H9 (cell line): ENCODE measurements at regions not wholly inside any gene's neighbourhood (a gene's known extent, or its start where the extent isn't known, plus 50 kb on each side); places are given as distances from the start of the nearest gene placed in this dataset.
A peak's percentile ranks its signal among the peaks of the same experiment; 100 is the strongest.

ENCODE experiments used
- DNase-seq: peaks from one replicate; pipeline ENCODE4 v3.0.0-alpha.2; 2017
- H2AFZ ChIP-seq: one replicate; pipeline ENCODE4 v1.6.1; 2013; ENCODE audit warnings: mild to moderate bottlenecking, low read length, control low read depth, moderate library complexity
- H2AK5ac ChIP-seq: 2 replicates; pipeline ENCODE4 v1.6.1; 2013; ENCODE audit warnings: low read length, control low read depth, mixed read lengths; ENCODE audit not compliant: insufficient read length
- H2BK120ac ChIP-seq: one replicate; pipeline ENCODE4 v1.6.1; 2013; ENCODE audit warnings: low read depth, mild to moderate bottlenecking, low read length, control low read depth, inconsistent platforms; ENCODE audit not compliant: poor library complexity, severe bottlenecking
- H2BK12ac ChIP-seq: 2 replicates; pipeline ENCODE4 v1.6.1; 2013; ENCODE audit warnings: low read length, control low read depth, mixed read lengths, low read depth; ENCODE audit not compliant: insufficient read length
- H2BK15ac ChIP-seq: 2 replicates; pipeline ENCODE4 v1.6.1; 2013; ENCODE audit warnings: low read depth, low read length, control low read depth
- H2BK20ac ChIP-seq: one replicate; pipeline ENCODE4 v1.6.1; 2013; ENCODE audit warnings: low read depth, mild to moderate bottlenecking, low read length, control low read depth, inconsistent platforms; ENCODE audit not compliant: poor library complexity, severe bottlenecking
- H2BK5ac ChIP-seq: 2 replicates; pipeline ENCODE4 v1.6.1; 2013; ENCODE audit warnings: low read length, control low read depth, mixed read lengths; ENCODE audit not compliant: insufficient read length
- H3K14ac ChIP-seq: 2 replicates; pipeline ENCODE4 v1.6.1; 2013; ENCODE audit warnings: low read length, control low read depth; ENCODE audit not compliant: insufficient read depth
- H3K18ac ChIP-seq: 2 replicates; pipeline ENCODE4 v1.6.1; 2013; ENCODE audit warnings: low read depth, mild to moderate bottlenecking, mixed read lengths, low read length, control low read depth; ENCODE audit not compliant: insufficient read length
- H3K23ac ChIP-seq: 2 replicates; pipeline ENCODE4 v1.6.1; 2013; ENCODE audit warnings: low read length, control low read depth, mixed read lengths, low read depth; ENCODE audit not compliant: insufficient read length
- H3K23me2 ChIP-seq: 2 replicates; pipeline ENCODE4 v1.6.1; 2013; ENCODE audit warnings: low read depth, mild to moderate bottlenecking, mixed read lengths, low read length, control low read depth; ENCODE audit not compliant: insufficient read length, poor library complexity, severe bottlenecking
- H3K27ac ChIP-seq: 2 replicates; pipeline ENCODE4 v1.5.1; 2013; ENCODE audit warnings: low read length, control low read depth, mixed read lengths, low read depth; ENCODE audit not compliant: insufficient read length
- H3K27me3 ChIP-seq: 2 replicates; pipeline ENCODE4 v1.6.1; 2013; ENCODE audit warnings: low read length, control low read depth, inconsistent platforms; ENCODE audit not compliant: insufficient read depth
- H3K4ac ChIP-seq: 2 replicates; pipeline ENCODE4 v1.6.1; 2013; ENCODE audit warnings: low read depth, mild to moderate bottlenecking, control low read depth, inconsistent platforms, low read length, moderate library complexity
- H3K4me1 ChIP-seq: 2 replicates; pipeline ENCODE4 v1.6.1; 2013; ENCODE audit warnings: low read length, control low read depth, inconsistent platforms; ENCODE audit not compliant: insufficient read depth
- H3K4me2 ChIP-seq: 2 replicates; pipeline ENCODE4 v1.6.1; 2013; ENCODE audit warnings: low read length, control low read depth, mixed read lengths; ENCODE audit not compliant: insufficient read length, insufficient read depth
- H3K56ac ChIP-seq: 2 replicates; pipeline ENCODE4 v1.6.1; 2013; ENCODE audit warnings: low read depth, mild to moderate bottlenecking, mixed read lengths, low read length, control low read depth; ENCODE audit not compliant: insufficient read length
- H3K79me1 ChIP-seq: 2 replicates; pipeline ENCODE4 v1.6.1; 2013; ENCODE audit warnings: low read depth, mild to moderate bottlenecking, moderate library complexity, low read length, control low read depth, inconsistent platforms; ENCODE audit not compliant: insufficient read depth, poor library complexity, severe bottlenecking
- H3K79me2 ChIP-seq: 2 replicates; pipeline ENCODE4 v1.6.1; 2013; ENCODE audit warnings: low read length, control low read depth, inconsistent platforms; ENCODE audit not compliant: insufficient read depth
- H3K9ac ChIP-seq: 2 replicates; pipeline ENCODE4 v1.6.1; 2013; ENCODE audit warnings: low read length, control low read depth, mixed read lengths; ENCODE audit not compliant: insufficient read length; ENCODE audit errors: extremely low read depth
- H3K9me3 ChIP-seq: one replicate; pipeline ENCODE4 v1.6.1; 2013; ENCODE audit warnings: low read depth, low read length, inconsistent platforms; ENCODE audit not compliant: control insufficient read depth
- H3T11ph ChIP-seq: one replicate; pipeline ENCODE4 v1.6.1; 2013; ENCODE audit warnings: mild to moderate bottlenecking, low read length, control low read depth, inconsistent platforms
- H4K20me1 ChIP-seq: one replicate; pipeline ENCODE4 v1.6.1; 2013; ENCODE audit not compliant: control insufficient read depth, insufficient read length, insufficient read depth
- H4K5ac ChIP-seq: 2 replicates; pipeline ENCODE4 v1.6.1; 2013; ENCODE audit warnings: low read depth, mild to moderate bottlenecking, mixed read lengths, low read length, control low read depth; ENCODE audit not compliant: insufficient read length
- H4K8ac ChIP-seq: replicated peaks from 2 replicates; pipeline ENCODE4 v1.6.1; 2013; ENCODE audit warnings: low read length, control low read depth, mixed read lengths, low read depth; ENCODE audit not compliant: insufficient read length
- H4K91ac ChIP-seq: 2 replicates; pipeline ENCODE4 v1.6.1; 2013; ENCODE audit warnings: low read depth, mild to moderate bottlenecking, moderate library complexity, mixed read lengths, low read length, control low read depth; ENCODE audit not compliant: insufficient read length
- H3K27ac Mint-ChIP-seq, 3 experiments: 2 replicates in 2 of 3; 3 replicates in 1 of 3; pipeline ENCODE4 v1.8.0; 2020 to 2021; ENCODE audit warnings: mixed read lengths in 3 of 3, mild to moderate bottlenecking in 1 of 3, moderate library complexity in 1 of 3
- H3K27me3 Mint-ChIP-seq: 2 replicates; pipeline ENCODE4 v1.8.0; 2021; ENCODE audit warnings: low read depth, mild to moderate bottlenecking, moderate library complexity, mixed read lengths
- H3K36me3 Mint-ChIP-seq, 3 experiments: 2 replicates in 2 of 3; 3 replicates in 1 of 3; pipeline ENCODE4 v1.8.0; 2020 to 2021; ENCODE audit warnings: low read depth in 3 of 3, mixed read lengths in 3 of 3; ENCODE audit not compliant: insufficient read depth in 1 of 3
- H3K4me1 Mint-ChIP-seq, 2 experiments: 2 replicates each; pipeline ENCODE4 v1.8.0; 2020; ENCODE audit warnings: mixed read lengths in 2 of 2
- H3K4me3 Mint-ChIP-seq, 2 experiments: 2 replicates in 1 of 2; 3 replicates in 1 of 2; pipeline ENCODE4 v1.8.0; 2020 to 2021; ENCODE audit warnings: mild to moderate bottlenecking in 2 of 2, mixed read lengths in 2 of 2, moderate library complexity in 1 of 2
- H3K9me3 Mint-ChIP-seq, 2 experiments: 2 replicates in 1 of 2; 3 replicates in 1 of 2; pipeline ENCODE4 v1.8.0; 2020; ENCODE audit warnings: mild to moderate bottlenecking in 2 of 2, mixed read lengths in 2 of 2, moderate library complexity in 1 of 2
- WGBS: extraction: QIAGEN DNeasy Blood & Tissue Kit; methylation state at CpG from one replicate; pipeline ENCODE4 v1.1.7; 2013; ENCODE audit warnings: missing lambda C conversion rate, low lambda C conversion rate, mixed read lengths; ENCODE audit not compliant: insufficient read length; ENCODE audit errors: extremely low coverage; 5-methylcytosine and 5-hydroxymethylcytosine counted together
- TF ChIP-seq, protein P1 (sequence below): fragments of 200-600 bp; sonication (generic); conservative IDR thresholded peaks from 3 replicates; pipeline ENCODE4 v1.8.0; 2021; ENCODE audit warnings: antibody characterized with exemption, mild to moderate bottlenecking

DNA sequence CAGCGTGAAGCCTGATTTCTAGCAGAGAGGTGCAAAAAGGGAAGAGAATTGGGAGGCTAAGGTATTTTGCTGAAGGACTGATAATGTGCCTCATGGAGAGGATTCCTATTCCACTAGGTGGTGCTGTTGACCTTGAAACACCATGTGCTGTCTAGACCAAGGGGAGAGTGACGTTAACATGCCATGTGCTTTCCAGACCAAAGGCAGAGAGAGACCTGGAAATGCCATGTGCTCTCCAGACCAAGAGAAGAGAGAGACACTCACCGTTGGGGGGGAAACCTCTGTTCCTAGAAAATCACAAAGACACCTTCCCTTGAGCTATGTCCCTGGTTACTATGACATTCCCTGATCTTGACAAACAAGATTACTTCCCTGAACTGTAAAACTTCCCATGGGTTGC, 286.0 kb upstream of the TUSC1 start:
- TF ChIP-seq, protein P1, sequence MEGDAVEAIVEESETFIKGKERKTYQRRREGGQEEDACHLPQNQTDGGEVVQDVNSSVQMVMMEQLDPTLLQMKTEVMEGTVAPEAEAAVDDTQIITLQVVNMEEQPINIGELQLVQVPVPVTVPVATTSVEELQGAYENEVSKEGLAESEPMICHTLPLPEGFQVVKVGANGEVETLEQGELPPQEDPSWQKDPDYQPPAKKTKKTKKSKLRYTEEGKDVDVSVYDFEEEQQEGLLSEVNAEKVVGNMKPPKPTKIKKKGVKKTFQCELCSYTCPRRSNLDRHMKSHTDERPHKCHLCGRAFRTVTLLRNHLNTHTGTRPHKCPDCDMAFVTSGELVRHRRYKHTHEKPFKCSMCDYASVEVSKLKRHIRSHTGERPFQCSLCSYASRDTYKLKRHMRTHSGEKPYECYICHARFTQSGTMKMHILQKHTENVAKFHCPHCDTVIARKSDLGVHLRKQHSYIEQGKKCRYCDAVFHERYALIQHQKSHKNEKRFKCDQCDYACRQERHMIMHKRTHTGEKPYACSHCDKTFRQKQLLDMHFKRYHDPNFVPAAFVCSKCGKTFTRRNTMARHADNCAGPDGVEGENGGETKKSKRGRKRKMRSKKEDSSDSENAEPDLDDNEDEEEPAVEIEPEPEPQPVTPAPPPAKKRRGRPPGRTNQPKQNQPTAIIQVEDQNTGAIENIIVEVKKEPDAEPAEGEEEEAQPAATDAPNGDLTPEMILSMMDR = peak; percentile 85
- Histone ChIP-seq H4K91ac (no peak overlapping the region), H2BK20ac (no peak overlapping the region), H3K18ac (no peak overlapping the region), H3K9ac (no peak overlapping the region), H3K23me2 (no peaks in the 10 kb centered on the region), H4K8ac (no peak overlapping the region), H2BK120ac (no peak overlapping the region), H3K79me1 (no peaks in the 10 kb centered on the region), H2BK5ac (no peak overlapping the region), H3K27me3 (no peaks in the 10 kb centered on the region), H4K20me1 (no peaks in the 10 kb centered on the region), H2BK12ac (no peak overlapping the region), H2AFZ (no peak overlapping the region), H3K56ac (no peak overlapping the region), H3T11ph (no peak overlapping the region), H3K4me2 (no peak overlapping the region), H3K9me3 (no peaks in the 10 kb centered on the region), H2BK15ac (no peak overlapping the region), H4K5ac (no peak overlapping the region), H3K4me1 (no peaks in the 10 kb centered on the region), H3K23ac (no peak overlapping the region), H3K14ac (no peak overlapping the region), H3K27ac (no peak overlapping the region), H2AK5ac (no peak overlapping the region), H3K4ac (no peak overlapping the region), H3K79me2 (no peaks in the 10 kb centered on the region)
- Mint-ChIP-seq H3K4me1 (no peaks in the 10 kb centered on the region), H3K27ac (no peak overlapping the region), H3K9me3 (peaks cover 31 to 33% of the 10 kb centered on the region in 2 experiments), H3K36me3 (peaks cover 12 to 38% (median 17%) of the 10 kb centered on the region in 3 experiments), H3K4me3 (no peak overlapping the region), H3K27me3 (peaks cover 12% of the 10 kb centered on the region)
- no CpG with 5 or more reads among the region's 3 CpGs for WGBS
- peak; percentile 65 for DNase-seq
